ENCODE measurements at regions not wholly inside any gene's neighbourhood (a gene's known extent, or its start where the extent isn't known, plus 50 kb on each side); places are given as distances from the start of the nearest gene placed in this dataset.
A peak's percentile ranks its signal among the peaks of the same experiment; 100 is the strongest.

- POLR2A ChIA-PET, result no interaction called here
- no peak for ATAC-seq
- TF ChIP-seq CTCF (IDR thresholded peaks at IDR 0.05), result no peak
- Mint-ChIP-seq H3K36me3 (ENCODE audit: low read depth) (no peaks in the 10 kb centered on the region), H3K9me3 (no peaks in the 10 kb centered on the region), H3K27ac (no peak overlapping the region), H3K27me3 (no peaks in the 10 kb centered on the region), H3K4me1 (ENCODE audit: low read depth) (no peaks in the 10 kb centered on the region), H3K4me3 (no peak overlapping the region)
- CTCF ChIA-PET, result interaction anchor here (1.1 kb wide), 1 partner anchor 19 kb away, joined by 3 read pairs; no protein-coding TSS in a partner anchor
- intact Hi-C loops (cut with micrococcal nuclease), result no loop called here
- no peak for DNase-seq
Measured at GRCh38 chr13:105591277-105591676, 944.2 kb downstream of the EFNB2 start.

GRCh38 chr13:105587786-105588185 is 947.7 kb downstream of the EFNB2 start:
- no peaks in the 10 kb centered on the region for H3K9me3 Mint-ChIP-seq
- no peak overlapping the region for H3K27ac Mint-ChIP-seq
- DNase-seq (no peak), ATAC-seq (no peak)
- TF ChIP-seq CTCF (IDR thresholded peaks at IDR 0.05), result no peak
- H3K4me3 Mint-ChIP-seq, result no peak overlapping the region
- H3K36me3 Mint-ChIP-seq (ENCODE audit: low read depth), result no peaks in the 10 kb centered on the region
- no peaks in the 10 kb centered on the region for H3K27me3 Mint-ChIP-seq
- no peaks in the 10 kb centered on the region for H3K4me1 Mint-ChIP-seq (ENCODE audit: low read depth)
- ChIA-PET POLR2A (interaction anchor here (0.6 kb wide), 1 partner anchor 95 kb away, joined by 5 read pairs; no protein-coding TSS in a partner anchor), CTCF (no interaction called here)
- intact Hi-C loops (cut with micrococcal nuclease), result no loop called here

GRCh38 chr13:105579821-105580710 is 955.4 kb downstream of the EFNB2 start:
- DNase-seq (no peak), ATAC-seq (peak; percentile 37)
- intact Hi-C loops (cut with micrococcal nuclease), result no loop called here
- H3K9me3 Mint-ChIP-seq, result peaks cover 1% of the 10 kb centered on the region
- no peak for TF ChIP-seq CTCF (IDR thresholded peaks at IDR 0.05)
- no peaks in the 10 kb centered on the region for H3K36me3 Mint-ChIP-seq (ENCODE audit: low read depth)
- no peak overlapping the region for H3K27ac Mint-ChIP-seq
- H3K27me3 Mint-ChIP-seq, result no peaks in the 10 kb centered on the region
- no peaks in the 10 kb centered on the region for H3K4me1 Mint-ChIP-seq (ENCODE audit: low read depth)
- no peak overlapping the region for H3K4me3 Mint-ChIP-seq
- CTCF ChIA-PET, result no interaction called here
- POLR2A ChIA-PET, result no interaction called here

GRCh38 chr13:105573136-105573535 is 962.3 kb downstream of the EFNB2 start:
- POLR2A ChIA-PET, result no interaction called here
- CTCF ChIA-PET, result no interaction called here
- peaks cover 1% of the 10 kb centered on the region for H3K9me3 Mint-ChIP-seq
- H3K4me3 Mint-ChIP-seq, result no peak overlapping the region
- no peaks in the 10 kb centered on the region for H3K27me3 Mint-ChIP-seq
- no peaks in the 10 kb centered on the region for H3K4me1 Mint-ChIP-seq (ENCODE audit: low read depth)
- intact Hi-C loops (cut with micrococcal nuclease), result no loop called here
- TF ChIP-seq CTCF (IDR thresholded peaks at IDR 0.05), result no peak
- ATAC-seq, result no peak
- H3K27ac Mint-ChIP-seq, result no peak overlapping the region
- H3K36me3 Mint-ChIP-seq (ENCODE audit: low read depth), result no peaks in the 10 kb centered on the region
- DNase-seq, result no peak

GRCh38 chr13:105572401-105572800 is 963.1 kb downstream of the EFNB2 start:
- POLR2A ChIA-PET, result no interaction called here

More at GRCh38 chr13:105572401-105572800, 963.1 kb downstream of the EFNB2 start:
- DNase-seq (no peak), ATAC-seq (no peak)
- no peaks in the 10 kb centered on the region for H3K27me3 Mint-ChIP-seq
- H3K9me3 Mint-ChIP-seq, result peaks cover 1% of the 10 kb centered on the region
- no peak overlapping the region for H3K27ac Mint-ChIP-seq
- H3K4me3 Mint-ChIP-seq, result no peak overlapping the region
- H3K4me1 Mint-ChIP-seq (ENCODE audit: low read depth), result no peaks in the 10 kb centered on the region
- intact Hi-C loops (cut with micrococcal nuclease), result no loop called here
- no peaks in the 10 kb centered on the region for H3K36me3 Mint-ChIP-seq (ENCODE audit: low read depth)
- CTCF ChIA-PET, result interaction anchor here (0.9 kb wide), 1 partner anchor 19 kb away, joined by 3 read pairs; no protein-coding TSS in a partner anchor
- no peak for TF ChIP-seq CTCF (IDR thresholded peaks at IDR 0.05)

All from activated CD8-positive, alpha-beta T cell treated with anti-CD3 and anti-CD28 coated beads for 36 hours (primary cell).